MM.1S (cell line): ENCODE measurements at regions not wholly inside any gene's neighbourhood (a gene's known extent, or its start where the extent isn't known, plus 50 kb on each side); places are given as distances from the start of the nearest gene placed in this dataset.

Experiments
- EZH2 ChIP-seq: fragments of 300-600 bp; sonication (generic); optimal IDR thresholded peaks from 2 replicates; pipeline ENCODE3; 2017; ENCODE audit warnings: low read depth, mild to moderate bottlenecking, antibody characterized with exemption, low read length, mixed read lengths
- TF ChIP-seq, protein P1 (sequence below): fragments of 300-600 bp; sonication (generic); IDR thresholded peaks from 2 replicates; pipeline ENCODE4 v1.5.1; 2016; ENCODE audit warnings: antibody characterized with exemption, low read length, mixed read lengths

- TF ChIP-seq, protein P1, sequence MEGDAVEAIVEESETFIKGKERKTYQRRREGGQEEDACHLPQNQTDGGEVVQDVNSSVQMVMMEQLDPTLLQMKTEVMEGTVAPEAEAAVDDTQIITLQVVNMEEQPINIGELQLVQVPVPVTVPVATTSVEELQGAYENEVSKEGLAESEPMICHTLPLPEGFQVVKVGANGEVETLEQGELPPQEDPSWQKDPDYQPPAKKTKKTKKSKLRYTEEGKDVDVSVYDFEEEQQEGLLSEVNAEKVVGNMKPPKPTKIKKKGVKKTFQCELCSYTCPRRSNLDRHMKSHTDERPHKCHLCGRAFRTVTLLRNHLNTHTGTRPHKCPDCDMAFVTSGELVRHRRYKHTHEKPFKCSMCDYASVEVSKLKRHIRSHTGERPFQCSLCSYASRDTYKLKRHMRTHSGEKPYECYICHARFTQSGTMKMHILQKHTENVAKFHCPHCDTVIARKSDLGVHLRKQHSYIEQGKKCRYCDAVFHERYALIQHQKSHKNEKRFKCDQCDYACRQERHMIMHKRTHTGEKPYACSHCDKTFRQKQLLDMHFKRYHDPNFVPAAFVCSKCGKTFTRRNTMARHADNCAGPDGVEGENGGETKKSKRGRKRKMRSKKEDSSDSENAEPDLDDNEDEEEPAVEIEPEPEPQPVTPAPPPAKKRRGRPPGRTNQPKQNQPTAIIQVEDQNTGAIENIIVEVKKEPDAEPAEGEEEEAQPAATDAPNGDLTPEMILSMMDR = no peak
- TF ChIP-seq EZH2 = no peak
These were observed 1096.8 kb downstream of the ADGRL2 start for GRCh38 chr1:82897549-82897948.
